ENCODE measurements at regions not wholly inside any gene's neighbourhood (a gene's known extent, or its start where the extent isn't known, plus 50 kb on each side); places are given as distances from the start of the nearest gene placed in this dataset.

- Histone ChIP-seq H3K9me3 (ENCODE audit: control insufficient read depth, insufficient read depth, low read depth, low read length) (no peaks in the 10 kb centered on the region), H3K4me1 (ENCODE audit: control insufficient read depth, insufficient read depth, low read length) (no peaks in the 10 kb centered on the region), H3K27me3 (ENCODE audit: control insufficient read depth, insufficient read depth, low read length) (no peaks in the 10 kb centered on the region), H3K36me3 (ENCODE audit: control insufficient read depth, insufficient read depth, low read length) (no peaks in the 10 kb centered on the region), H3K4me3 (ENCODE audit: low read depth in 2 of 2, low read length in 2 of 2) (no peak overlapping the region), H3K27ac (ENCODE audit: low read length) (no peak overlapping the region)
- ATAC-seq (no peak), DNase-seq (ENCODE audit: low read depth, low spot score) (no peak)
- intact Hi-C loops (cut with micrococcal nuclease; ENCODE audit: unreplicated experiment): no loop called here
- no TSS peak for BruUV-seq (replicated peaks)
- POLR2A ChIA-PET: no interaction called here
- CTCF ChIA-PET: no interaction called here
- TF ChIP-seq REST (IDR thresholded peaks at IDR 0.05; ENCODE audit: insufficient read depth in 1 of 2, low read depth in 2 of 2, low read length in 1 of 2) (no peak), TCF7L2 (IDR thresholded peaks at IDR 0.05; ENCODE audit: low read depth, low read length) (no peak), POLR2AphosphoS5 (IDR thresholded peaks at IDR 0.05; ENCODE audit: low read depth, low read length) (no peak), SIN3A (IDR thresholded peaks at IDR 0.05; ENCODE audit: borderline replicate concordance, insufficient read depth, low read depth, low read length) (no peak), CTCF (IDR thresholded peaks at IDR 0.05) (no peak)
- in situ Hi-C loops (cut with HindIII; ENCODE audit: low pct_unique_long_range_greater_than_20kb, low sequenced_read_pairs): no loop called here
These were observed 136.6 kb upstream of the HHIP start for GRCh38 chr4:144509088-144510015.

GRCh38 chr4:144514736-144515135, 131.2 kb upstream of the HHIP start:
- no peak overlapping the region for H3K27ac ChIP-seq (ENCODE audit: low read length)
- no TSS peak for BruUV-seq (replicated peaks)
- no peaks in the 10 kb centered on the region for H3K4me1 ChIP-seq (ENCODE audit: control insufficient read depth, insufficient read depth, low read length)
- no peak overlapping the region for H3K4me3 ChIP-seq (ENCODE audit: low read depth in 2 of 2, low read length in 2 of 2)
- in situ Hi-C loops (cut with HindIII; ENCODE audit: low pct_unique_long_range_greater_than_20kb, low sequenced_read_pairs): no loop called here
- no peak for ATAC-seq
- no peaks in the 10 kb centered on the region for H3K9me3 ChIP-seq (ENCODE audit: control insufficient read depth, insufficient read depth, low read depth, low read length)
- intact Hi-C loops (cut with micrococcal nuclease; ENCODE audit: unreplicated experiment): no loop called here
- TF ChIP-seq SIN3A (IDR thresholded peaks at IDR 0.05; ENCODE audit: borderline replicate concordance, insufficient read depth, low read depth, low read length) (no peak), POLR2AphosphoS5 (IDR thresholded peaks at IDR 0.05; ENCODE audit: low read depth, low read length) (no peak), TCF7L2 (IDR thresholded peaks at IDR 0.05; ENCODE audit: low read depth, low read length) (no peak), REST (IDR thresholded peaks at IDR 0.05; ENCODE audit: insufficient read depth in 1 of 2, low read depth in 2 of 2, low read length in 1 of 2) (no peak), CTCF (IDR thresholded peaks at IDR 0.05) (no peak)
- H3K36me3 ChIP-seq (ENCODE audit: control insufficient read depth, insufficient read depth, low read length): no peaks in the 10 kb centered on the region
- no peaks in the 10 kb centered on the region for H3K27me3 ChIP-seq (ENCODE audit: control insufficient read depth, insufficient read depth, low read length)
- CTCF ChIA-PET: no interaction called here
- POLR2A ChIA-PET: no interaction called here
- DNase-seq (ENCODE audit: low read depth, low spot score): no peak
